Immature natural killer cell (primary cell): ENCODE measurements at regions not wholly inside any gene's neighbourhood (a gene's known extent, or its start where the extent isn't known, plus 50 kb on each side); places are given as distances from the start of the nearest gene placed in this dataset.

Source experiments
- DNase-seq, 3 donors: peaks; one replicate each; pipeline ENCODE4 v3.0.0; 2022; ENCODE audit warnings: mixed read lengths in 1 of 3
- H3K27ac Mint-ChIP-seq, 6 donors: one replicate each; pipeline ENCODE4 v1.8.0; 2020; ENCODE audit warnings: mixed read lengths in 6 of 6, mild to moderate bottlenecking in 5 of 6, inconsistent platforms in 4 of 6, moderate library complexity in 3 of 6
- H3K27me3 Mint-ChIP-seq, 3 donors: one replicate each; pipeline ENCODE4 v1.8.0; 2020 to 2021; ENCODE audit warnings: low read depth in 3 of 3, mild to moderate bottlenecking in 3 of 3, mixed read lengths in 3 of 3, moderate library complexity in 3 of 3, inconsistent platforms in 1 of 3
- H3K36me3 Mint-ChIP-seq, 3 donors: one replicate each; pipeline ENCODE4 v1.8.0; 2020; ENCODE audit warnings: mixed read lengths in 3 of 3, inconsistent platforms in 2 of 3, mild to moderate bottlenecking in 2 of 3
- H3K4me1 Mint-ChIP-seq, 2 donors: one replicate each; pipeline ENCODE4 v1.8.0; 2020; ENCODE audit warnings: inconsistent platforms in 2 of 2, mild to moderate bottlenecking in 2 of 2, mixed read lengths in 2 of 2, moderate library complexity in 1 of 2
- H3K4me3 Mint-ChIP-seq, 5 donors: one replicate each; pipeline ENCODE4 v1.8.0; 2020; ENCODE audit warnings: mild to moderate bottlenecking in 5 of 5, mixed read lengths in 5 of 5, inconsistent platforms in 3 of 5, moderate library complexity in 3 of 5
- H3K9me3 Mint-ChIP-seq, 6 donors: one replicate each; pipeline ENCODE4 v1.8.0; 2020; ENCODE audit warnings: mild to moderate bottlenecking in 6 of 6, mixed read lengths in 6 of 6, inconsistent platforms in 4 of 6, moderate library complexity in 3 of 6

- no peaks in the 10 kb centered on the region for H3K4me1 Mint-ChIP-seq
- peaks cover 0 to 2% (median 0%) of the 10 kb centered on the region in 3 donors for H3K27me3 Mint-ChIP-seq
Measured at GRCh38 chr7:118757066-118757465, 532.6 kb downstream of the ANKRD7 start.

DNA sequence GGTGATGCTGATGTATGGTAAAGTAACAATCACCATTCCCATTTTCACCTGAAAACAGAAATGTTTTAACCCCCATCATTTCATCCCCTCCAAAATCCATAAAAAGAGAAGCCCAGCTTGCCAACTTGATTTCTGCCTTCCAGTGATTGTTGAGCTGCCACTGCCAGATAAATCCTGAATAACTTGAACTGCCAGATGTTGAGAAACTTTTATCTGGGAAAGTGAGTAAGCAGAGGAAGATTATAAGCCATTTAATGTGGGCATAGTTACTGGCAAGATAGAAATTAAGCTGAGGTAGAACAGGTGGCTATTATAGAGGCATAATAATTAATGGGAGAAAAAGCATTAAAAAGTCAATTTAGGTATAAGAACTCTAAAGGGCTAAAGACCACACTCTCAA, 534.1 kb downstream of the ANKRD7 start:
- Mint-ChIP-seq H3K9me3 (peaks cover 4 to 32% (median 15%) of the 10 kb centered on the region in 6 donors), H3K36me3 (no peaks in the 10 kb centered on the region), H3K27ac (no peak overlapping the region), H3K27me3 (peaks cover 0 to 2% (median 0%) of the 10 kb centered on the region in 3 donors), H3K4me3 (no peak overlapping the region), H3K4me1 (no peaks in the 10 kb centered on the region)
- DNase-seq: no peak

More at GRCh38 chr7:118757066-118757465, 532.6 kb downstream of the ANKRD7 start:
- DNase-seq: no peak
- H3K4me3 Mint-ChIP-seq: no peak overlapping the region
- H3K27ac Mint-ChIP-seq: no peak overlapping the region
- H3K36me3 Mint-ChIP-seq: no peaks in the 10 kb centered on the region
- peaks cover 3 to 26% (median 15%) of the 10 kb centered on the region in 6 donors for H3K9me3 Mint-ChIP-seq

GRCh38 chr7:118759921-118760320, 535.4 kb downstream of the ANKRD7 start:
- no peak for DNase-seq
- Mint-ChIP-seq H3K4me1 (no peaks in the 10 kb centered on the region), H3K27me3 (peaks cover 0 to 2% (median 0%) of the 10 kb centered on the region in 3 donors), H3K9me3 (peaks cover 6 to 38% (median 14%) of the 10 kb centered on the region in 6 donors), H3K36me3 (no peaks in the 10 kb centered on the region), H3K27ac (no peak overlapping the region), H3K4me3 (no peak overlapping the region)

DNA sequence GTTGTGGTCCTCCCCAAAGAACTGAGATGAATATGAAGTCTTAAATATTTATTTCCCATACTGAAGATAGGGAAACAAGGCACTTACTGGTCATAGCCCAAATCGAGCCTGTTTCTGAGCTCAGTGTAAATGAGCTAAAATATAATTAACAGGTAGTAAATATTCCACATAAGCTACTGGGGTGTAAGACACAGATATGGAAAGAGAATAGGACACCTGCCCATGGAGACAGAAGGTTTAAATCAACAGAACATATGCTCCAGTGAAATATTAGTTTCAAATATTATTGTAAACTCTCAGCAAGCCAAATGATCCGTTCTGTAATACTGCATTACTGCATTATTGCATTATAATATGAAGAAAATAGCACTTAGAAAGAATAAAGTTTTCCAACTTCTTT, 537.9 kb downstream of the ANKRD7 start:
- Mint-ChIP-seq H3K9me3 (peaks cover 6 to 41% (median 18%) of the 10 kb centered on the region in 6 donors), H3K4me3 (no peak overlapping the region), H3K27me3 (peaks cover 0 to 2% (median 0%) of the 10 kb centered on the region in 3 donors), H3K27ac (no peak overlapping the region), H3K36me3 (no peaks in the 10 kb centered on the region), H3K4me1 (no peaks in the 10 kb centered on the region)
- DNase-seq: no peak

- H3K4me3 Mint-ChIP-seq: no peak overlapping the region
- peaks cover 0 to 2% (median 0%) of the 10 kb centered on the region in 3 donors for H3K27me3 Mint-ChIP-seq
- DNase-seq: no peak
- H3K27ac Mint-ChIP-seq: no peak overlapping the region
- no peaks in the 10 kb centered on the region for H3K4me1 Mint-ChIP-seq
- H3K36me3 Mint-ChIP-seq: no peaks in the 10 kb centered on the region
- H3K9me3 Mint-ChIP-seq: peaks cover 10 to 53% (median 23%) of the 10 kb centered on the region in 6 donors
Measured at GRCh38 chr7:118764221-118764620, 539.7 kb downstream of the ANKRD7 start.

DNA sequence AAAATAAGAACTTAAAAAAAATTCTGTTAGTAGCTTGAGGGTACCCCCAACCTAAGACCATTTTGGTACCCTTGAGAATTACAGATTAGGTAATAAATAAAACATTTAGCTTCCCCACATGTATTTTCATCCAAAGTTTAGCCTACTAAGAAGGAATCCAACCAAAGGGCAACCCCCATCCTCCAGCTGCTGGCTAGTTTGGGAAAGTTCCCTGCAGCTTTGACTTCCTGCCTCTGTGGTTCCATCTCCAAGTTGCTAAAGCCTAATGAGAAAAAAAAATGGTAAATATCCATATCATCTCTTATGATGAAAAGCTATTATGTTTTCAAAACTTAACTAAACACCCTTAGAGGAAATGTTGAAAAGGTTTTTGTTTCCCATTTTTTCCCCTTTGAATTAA, 547.2 kb downstream of the ANKRD7 start:
- Mint-ChIP-seq H3K9me3 (peaks cover 7 to 34% (median 13%) of the 10 kb centered on the region in 6 donors), H3K4me1 (no peaks in the 10 kb centered on the region), H3K4me3 (no peak overlapping the region)

DNA sequence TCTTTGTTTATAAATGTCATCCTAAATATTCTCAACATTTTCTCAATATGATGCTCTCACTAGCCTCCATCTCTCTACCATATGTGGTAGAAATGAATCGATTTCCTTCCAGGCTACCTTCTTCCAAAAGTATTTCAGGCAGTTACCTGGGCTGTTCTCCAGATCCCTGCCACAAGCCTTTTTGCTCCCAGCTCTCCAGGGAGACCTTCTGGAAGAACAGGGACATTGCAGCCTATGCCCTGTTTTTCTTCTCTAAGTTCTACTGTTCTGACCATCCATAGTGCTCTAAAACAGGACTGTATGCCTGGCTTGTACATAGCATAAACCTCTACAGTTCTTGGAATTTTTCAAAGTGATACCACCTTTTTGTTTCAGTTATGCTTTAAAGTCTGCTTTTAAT, 552.8 kb downstream of the ANKRD7 start:
- peaks cover 0 to 2% (median 0%) of the 10 kb centered on the region in 3 donors for H3K27me3 Mint-ChIP-seq
- no peak for DNase-seq
- H3K4me1 Mint-ChIP-seq: peaks cover 0 to 1% of the 10 kb centered on the region in 2 donors
- peaks cover 0 to 4% (median 0%) of the 10 kb centered on the region in 3 donors for H3K36me3 Mint-ChIP-seq
- H3K4me3 Mint-ChIP-seq: no peak overlapping the region
- peaks cover 3 to 42% (median 20%) of the 10 kb centered on the region in 6 donors for H3K9me3 Mint-ChIP-seq
- no peak overlapping the region for H3K27ac Mint-ChIP-seq

More for the DNA sequence above, 547.2 kb downstream of the ANKRD7 start:
- Mint-ChIP-seq H3K27ac (no peak overlapping the region), H3K36me3 (no peaks in the 10 kb centered on the region), H3K27me3 (no peaks in the 10 kb centered on the region)
- no peak for DNase-seq

GRCh38 chr7:118792682-118793081, 568.2 kb downstream of the ANKRD7 start:
- Mint-ChIP-seq H3K27ac (no peak overlapping the region), H3K27me3 (peaks cover 0 to 2% (median 0%) of the 10 kb centered on the region in 3 donors), H3K4me1 (no peaks in the 10 kb centered on the region), H3K36me3 (peaks cover 0 to 3% (median 0%) of the 10 kb centered on the region in 3 donors), H3K9me3 (peaks cover 4 to 46% (median 21%) of the 10 kb centered on the region in 6 donors), H3K4me3 (no peak overlapping the region)
- DNase-seq: no peak

- H3K27ac Mint-ChIP-seq: no peak overlapping the region
- no peak for DNase-seq
- H3K4me3 Mint-ChIP-seq: no peak overlapping the region
- peaks cover 0 to 3% (median 0%) of the 10 kb centered on the region in 3 donors for H3K36me3 Mint-ChIP-seq
- H3K27me3 Mint-ChIP-seq: peaks cover 0 to 2% (median 0%) of the 10 kb centered on the region in 3 donors
- H3K9me3 Mint-ChIP-seq: peaks cover 7 to 53% (median 19%) of the 10 kb centered on the region in 6 donors
- no peaks in the 10 kb centered on the region for H3K4me1 Mint-ChIP-seq
Measured at GRCh38 chr7:118793582-118793981, 569.1 kb downstream of the ANKRD7 start.

GRCh38 chr7:118794419-118794818, 569.9 kb downstream of the ANKRD7 start:
- H3K36me3 Mint-ChIP-seq: peaks cover 0 to 3% (median 0%) of the 10 kb centered on the region in 3 donors
- H3K9me3 Mint-ChIP-seq: peaks cover 7 to 60% (median 20%) of the 10 kb centered on the region in 6 donors
- H3K4me1 Mint-ChIP-seq: no peaks in the 10 kb centered on the region
- peaks cover 0 to 2% (median 0%) of the 10 kb centered on the region in 3 donors for H3K27me3 Mint-ChIP-seq
- DNase-seq: no peak
- H3K4me3 Mint-ChIP-seq: no peak overlapping the region
- no peak overlapping the region for H3K27ac Mint-ChIP-seq

- Mint-ChIP-seq H3K9me3 (peaks cover 20 to 49% (median 34%) of the 10 kb centered on the region in 6 donors), H3K27me3 (peaks cover 0 to 2% (median 0%) of the 10 kb centered on the region in 3 donors), H3K4me3 (no peak overlapping the region), H3K36me3 (peaks cover 0 to 4% (median 0%) of the 10 kb centered on the region in 3 donors), H3K27ac (no peak overlapping the region), H3K4me1 (no peaks in the 10 kb centered on the region)
- no peak for DNase-seq
Measured at GRCh38 chr7:118801366-118801765, 576.9 kb downstream of the ANKRD7 start.

DNA sequence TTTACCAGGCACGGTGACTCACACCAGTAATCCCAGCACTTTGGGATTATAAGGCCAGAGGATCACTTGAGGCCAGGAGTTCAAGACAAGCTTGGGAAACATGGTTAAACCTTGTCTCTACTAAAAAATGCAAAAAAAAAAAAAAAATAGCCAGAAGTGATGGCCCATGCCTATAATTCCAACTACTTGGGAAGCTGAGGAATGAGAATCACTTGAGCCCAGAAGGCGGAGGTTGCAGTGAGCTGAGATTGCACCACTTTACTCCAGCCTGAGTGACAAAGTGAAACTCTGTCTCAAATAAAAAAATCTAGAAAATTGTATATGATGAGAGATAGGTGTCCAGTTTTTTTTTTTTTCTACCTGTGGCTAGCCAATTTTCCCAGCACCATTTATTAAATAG, 578.2 kb downstream of the ANKRD7 start:
- H3K4me1 Mint-ChIP-seq: no peaks in the 10 kb centered on the region
- no peak overlapping the region for H3K4me3 Mint-ChIP-seq
- no peak overlapping the region for H3K27ac Mint-ChIP-seq
- H3K27me3 Mint-ChIP-seq: peaks cover 0 to 2% (median 0%) of the 10 kb centered on the region in 3 donors
- peaks cover 0 to 4% (median 0%) of the 10 kb centered on the region in 3 donors for H3K36me3 Mint-ChIP-seq
- peaks cover 16 to 45% (median 31%) of the 10 kb centered on the region in 6 donors for H3K9me3 Mint-ChIP-seq
- DNase-seq: no peak

DNA sequence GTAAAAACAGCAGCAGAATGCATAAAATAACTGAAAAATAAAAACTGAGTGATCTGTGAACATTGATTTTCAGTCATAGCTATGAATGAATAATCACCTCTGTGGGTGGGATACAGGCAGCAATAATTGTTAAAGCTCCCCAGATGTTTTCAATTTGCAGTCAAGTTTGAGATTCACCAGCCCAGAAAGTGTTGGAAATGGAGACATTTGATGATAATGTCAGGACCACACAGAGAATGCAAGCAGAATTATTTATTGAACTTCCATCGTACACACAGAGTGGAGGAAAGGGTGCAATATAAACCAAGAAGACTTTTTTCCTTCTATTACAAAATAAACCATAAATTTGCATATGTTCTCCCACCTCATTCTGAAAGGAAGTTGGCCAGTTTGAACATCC, 601.7 kb downstream of the ANKRD7 start:
- peaks cover 6 to 45% (median 23%) of the 10 kb centered on the region in 6 donors for H3K9me3 Mint-ChIP-seq
- H3K27ac Mint-ChIP-seq: no peak overlapping the region
- H3K4me3 Mint-ChIP-seq: no peak overlapping the region

GRCh38 chr7:118836933-118837332, 612.4 kb downstream of the ANKRD7 start:
- no peak overlapping the region for H3K4me3 Mint-ChIP-seq
- H3K27ac Mint-ChIP-seq: no peak overlapping the region

More for the DNA sequence above, 601.7 kb downstream of the ANKRD7 start:
- Mint-ChIP-seq H3K4me1 (no peaks in the 10 kb centered on the region), H3K36me3 (no peaks in the 10 kb centered on the region), H3K27me3 (peaks cover 0 to 2% (median 0%) of the 10 kb centered on the region in 3 donors)
- no peak for DNase-seq

DNA sequence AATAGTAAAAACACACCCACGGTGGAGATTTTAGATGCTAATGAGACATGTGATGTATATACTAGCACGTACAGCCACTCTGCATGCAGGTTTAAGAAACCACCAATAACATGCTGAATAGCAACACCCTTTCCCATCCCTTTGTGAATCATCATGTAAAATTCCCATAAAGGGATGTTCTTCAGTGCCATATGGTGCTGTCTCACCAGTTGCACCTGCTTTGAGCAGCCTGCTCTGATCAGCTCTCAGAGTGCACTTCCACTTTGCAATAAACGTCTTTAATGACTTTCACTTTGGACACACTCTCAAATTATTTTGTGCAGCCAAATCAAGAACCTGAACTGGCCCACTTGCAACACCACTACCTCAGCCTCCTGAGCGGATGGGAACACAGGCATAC, 615.0 kb downstream of the ANKRD7 start:
- no peaks in the 10 kb centered on the region for H3K36me3 Mint-ChIP-seq
- DNase-seq: no peak
- peaks cover 5 to 21% (median 15%) of the 10 kb centered on the region in 6 donors for H3K9me3 Mint-ChIP-seq
- H3K27ac Mint-ChIP-seq: no peak overlapping the region
- peaks cover 0 to 4% (median 2%) of the 10 kb centered on the region in 3 donors for H3K27me3 Mint-ChIP-seq
- no peak overlapping the region for H3K4me3 Mint-ChIP-seq
- H3K4me1 Mint-ChIP-seq: no peaks in the 10 kb centered on the region

More at GRCh38 chr7:118836933-118837332, 612.4 kb downstream of the ANKRD7 start:
- Mint-ChIP-seq H3K36me3 (no peaks in the 10 kb centered on the region), H3K27me3 (no peaks in the 10 kb centered on the region), H3K9me3 (peaks cover 5 to 24% (median 15%) of the 10 kb centered on the region in 6 donors), H3K4me1 (no peaks in the 10 kb centered on the region)
- DNase-seq: no peak
